ENCODE measurements at regions not wholly inside any gene's neighbourhood (a gene's known extent, or its start where the extent isn't known, plus 50 kb on each side); places are given as distances from the start of the nearest gene placed in this dataset.

DNA sequence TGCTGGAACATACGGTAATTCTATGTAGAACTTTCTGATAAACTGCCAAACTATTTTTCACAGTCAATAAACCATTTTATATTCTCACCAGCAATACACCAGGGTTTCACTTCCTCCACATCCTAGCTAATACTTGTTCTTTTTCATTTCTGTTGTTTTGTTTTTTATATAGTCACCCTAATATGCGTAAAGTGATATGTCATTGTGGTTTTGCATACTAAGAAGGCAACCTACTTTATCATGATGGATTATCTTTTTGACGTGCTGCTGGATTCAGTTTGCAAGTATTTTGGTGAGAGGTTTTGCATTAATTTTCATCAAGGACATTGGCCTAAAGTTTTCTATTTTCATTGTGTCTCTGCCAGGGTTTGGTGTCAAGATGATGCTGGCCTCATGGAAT lies 1384.1 kb downstream of the UQCRFS1 start:
- TF ChIP-seq POLR2A (IDR thresholded peaks at IDR 0.05) (no peak), CTCF (IDR thresholded peaks at IDR 0.05) (no peak)

Measured in heart left ventricle (tissue), 13 donors.